ENCODE measurements at regions not wholly inside any gene's neighbourhood (a gene's known extent, or its start where the extent isn't known, plus 50 kb on each side); places are given as distances from the start of the nearest gene placed in this dataset.

- no peak for TF ChIP-seq CTCF (IDR thresholded peaks at IDR 0.05; ENCODE audit: low read depth, low read length, poor library complexity, severe bottlenecking)
- no peak for TF ChIP-seq EZH2phosphoT487 (IDR thresholded peaks at IDR 0.05; ENCODE audit: borderline replicate concordance, low read length)
Observed at GRCh38 chr11:80457823-80458222, 1017.0 kb upstream of the TENM4 start.
